Stimulated activated CD4-positive, alpha-beta T cell treated with anti-CD3 and anti-CD28 coated beads, TNF-alpha, amount 100 ng/mL, for 24 hours (primary cell): ENCODE measurements at regions not wholly inside any gene's neighbourhood (a gene's known extent, or its start where the extent isn't known, plus 50 kb on each side); places are given as distances from the start of the nearest gene placed in this dataset.

Source experiments
- DNase-seq, 3 experiments: peaks; one replicate each; pipeline ENCODE4 v3.0.0-alpha.2; 2020; ENCODE audit warnings: low read depth in 3 of 3

DNA sequence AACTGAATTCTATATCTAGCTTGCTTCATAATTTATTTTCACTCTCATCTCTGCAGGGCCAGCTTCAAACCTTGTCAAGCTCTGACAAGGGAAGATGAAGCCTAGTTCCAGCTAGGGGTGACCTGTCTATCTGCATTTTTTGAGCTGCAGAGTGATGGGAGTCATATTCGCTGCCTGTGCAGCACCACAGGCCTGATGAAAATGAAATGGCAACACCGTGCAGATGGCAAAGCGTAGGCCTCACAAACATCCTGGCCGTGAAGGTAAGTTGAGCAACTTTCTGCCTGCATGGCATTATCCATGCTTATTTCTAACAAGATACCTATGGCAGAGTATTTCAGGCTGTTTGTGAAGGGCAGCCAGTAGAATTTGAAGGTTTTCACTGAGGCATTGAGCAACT, 86.4 kb upstream of the C1QTNF9B start:
- DNase-seq: no peak

DNA sequence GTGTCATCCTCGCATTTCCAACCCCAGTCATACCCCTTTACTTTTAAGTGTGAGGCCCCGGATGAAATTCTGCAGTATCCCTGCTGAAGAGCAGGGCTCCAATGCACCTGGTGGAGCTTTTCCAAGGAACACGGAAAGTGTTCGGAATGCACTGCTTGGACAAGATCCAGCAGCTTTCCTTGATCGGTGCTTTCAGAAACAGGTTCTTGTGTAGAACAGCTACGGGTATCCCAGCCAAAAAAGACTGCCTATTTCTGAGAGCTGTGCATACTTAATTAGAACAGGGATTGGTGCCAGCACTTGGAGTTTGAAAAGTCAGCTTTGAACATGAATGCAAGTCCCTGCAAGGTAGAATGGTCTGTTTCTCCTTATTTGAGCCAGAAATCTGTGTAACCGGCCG, 87.2 kb upstream of the C1QTNF9B start:
- DNase-seq: no peak

DNA sequence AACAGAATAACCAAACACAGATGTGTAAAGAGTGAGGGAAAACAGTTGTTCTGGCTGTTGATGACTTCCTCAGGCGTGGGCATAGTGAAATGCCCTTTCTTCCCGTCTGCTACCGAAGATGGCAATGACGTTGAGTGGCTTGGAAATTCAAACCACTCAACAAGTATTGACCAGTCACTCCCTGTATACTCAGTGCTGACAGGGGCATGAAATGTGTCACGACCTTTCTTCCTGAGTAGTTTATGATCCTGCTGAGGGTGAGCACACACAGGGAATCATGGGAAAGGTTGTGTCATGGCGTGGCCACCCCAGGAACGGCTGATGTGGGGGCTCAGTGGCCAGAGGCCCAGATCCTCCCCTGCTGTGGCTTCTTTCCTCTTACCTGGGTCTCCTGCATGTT, 87.8 kb upstream of the C1QTNF9B start:
- DNase-seq: no peak

DNA sequence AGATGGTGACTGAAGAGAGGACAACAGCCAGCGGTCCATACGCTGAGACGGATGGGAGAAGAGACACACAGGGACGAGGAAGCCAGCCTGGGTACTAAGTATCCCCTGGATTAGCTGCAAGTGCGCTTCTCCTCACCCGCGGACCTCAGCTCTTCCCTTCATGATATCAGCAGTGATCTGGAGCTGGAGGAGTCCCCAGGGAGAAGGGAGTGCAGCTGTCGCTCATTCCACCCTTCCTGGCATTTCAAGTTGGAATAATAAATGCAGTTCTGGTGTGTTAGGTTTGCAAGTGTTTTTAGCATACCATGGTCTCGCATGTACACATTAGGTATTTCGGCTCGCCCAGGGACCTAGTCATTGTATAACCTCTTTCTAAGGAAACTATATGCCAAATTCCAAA, 88.5 kb upstream of the C1QTNF9B start:
- no peak for DNase-seq

DNA sequence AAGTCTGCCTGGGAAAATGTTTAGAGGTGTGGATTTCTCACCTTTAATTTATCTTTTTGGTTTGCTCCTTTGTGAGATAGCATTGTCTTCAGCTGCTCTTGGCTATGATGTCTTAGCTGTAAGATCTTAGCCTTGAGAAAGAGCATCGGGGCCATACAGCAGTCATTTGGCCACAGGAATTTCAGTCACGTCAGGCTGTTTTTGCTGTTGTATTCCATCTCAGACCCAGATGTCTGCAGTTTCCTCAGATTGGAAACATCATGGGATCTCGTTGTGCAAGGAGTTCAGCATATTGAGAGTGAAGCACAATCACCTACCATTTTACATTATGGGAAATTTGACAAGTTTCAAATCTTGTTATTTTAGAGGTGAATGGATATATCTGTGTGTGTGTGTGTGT, 89.3 kb upstream of the C1QTNF9B start:
- no peak for DNase-seq

DNA sequence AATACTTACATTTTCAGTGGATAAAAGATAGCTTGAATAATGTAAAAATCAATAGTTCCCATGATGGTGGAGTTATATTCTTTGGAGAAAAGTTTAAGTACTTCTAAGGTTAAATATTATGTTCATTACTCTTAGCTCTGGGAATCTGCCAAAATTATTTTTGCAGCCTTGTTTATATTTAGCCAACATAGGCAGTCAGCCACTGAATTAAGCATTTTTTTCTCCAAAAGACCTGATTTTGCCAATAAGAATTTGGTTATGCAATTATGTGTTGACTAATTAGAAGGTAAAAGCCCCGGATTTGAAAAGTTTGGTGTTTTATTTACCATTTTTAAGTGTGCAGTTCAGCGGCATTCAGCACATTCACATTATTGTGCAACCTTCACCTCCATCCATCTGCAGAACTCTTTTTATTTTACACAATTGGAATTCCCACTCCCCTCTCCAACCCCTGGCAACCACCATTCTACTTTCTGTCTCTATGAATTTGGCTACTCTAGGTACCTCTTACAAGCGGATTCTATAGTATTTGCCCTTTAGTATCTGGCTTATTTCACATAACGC, 90.1 kb upstream of the C1QTNF9B start:
- no peak for DNase-seq

DNA sequence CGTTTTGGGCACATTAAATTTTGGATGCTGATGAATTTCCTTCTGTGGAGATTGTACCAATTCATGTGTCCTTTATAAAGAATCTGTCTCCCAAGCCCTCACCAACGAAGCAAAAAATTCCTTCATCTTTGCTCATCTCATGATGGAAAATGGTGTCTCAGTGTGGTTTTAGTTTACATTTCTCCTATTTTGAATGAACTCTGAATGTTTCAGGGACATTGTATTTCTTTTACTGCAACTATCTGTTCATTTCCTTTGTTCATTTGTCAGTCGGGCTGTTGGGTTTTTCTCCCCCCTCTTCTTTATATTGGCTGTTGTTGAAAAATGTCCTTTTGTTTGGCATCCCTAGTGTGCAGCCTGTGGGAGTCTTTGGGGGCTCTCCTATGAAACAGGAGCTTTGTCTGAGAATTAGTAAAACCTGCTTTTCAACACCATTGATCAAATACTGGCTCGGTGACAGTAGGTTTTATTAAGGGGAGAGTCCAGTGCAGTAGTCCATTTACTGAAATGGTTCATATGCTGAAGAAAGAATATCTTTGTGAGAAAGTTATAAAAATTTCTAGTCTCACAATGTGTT, 91.3 kb upstream of the C1QTNF9B start:
- DNase-seq: no peak

DNA sequence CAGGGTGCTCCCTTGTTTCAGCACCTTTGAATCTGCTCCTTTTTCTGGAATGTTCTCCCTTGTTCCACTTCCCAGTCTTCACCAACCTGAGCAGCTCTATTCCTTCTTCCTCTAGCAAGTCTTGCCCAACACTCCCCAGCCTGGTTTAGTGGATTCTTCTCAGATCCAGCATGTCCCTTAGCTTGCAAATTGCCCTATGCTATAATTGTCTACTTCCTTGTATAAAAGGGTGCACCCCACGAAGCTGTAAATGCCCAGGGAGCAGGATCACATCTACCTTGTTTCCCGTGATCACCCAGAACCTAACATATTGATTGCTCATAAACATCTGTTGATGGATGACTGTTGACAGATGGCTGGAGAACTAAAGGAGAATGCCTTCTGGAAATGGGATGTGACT, 93.2 kb upstream of the C1QTNF9B start:
- DNase-seq: no peak

DNA sequence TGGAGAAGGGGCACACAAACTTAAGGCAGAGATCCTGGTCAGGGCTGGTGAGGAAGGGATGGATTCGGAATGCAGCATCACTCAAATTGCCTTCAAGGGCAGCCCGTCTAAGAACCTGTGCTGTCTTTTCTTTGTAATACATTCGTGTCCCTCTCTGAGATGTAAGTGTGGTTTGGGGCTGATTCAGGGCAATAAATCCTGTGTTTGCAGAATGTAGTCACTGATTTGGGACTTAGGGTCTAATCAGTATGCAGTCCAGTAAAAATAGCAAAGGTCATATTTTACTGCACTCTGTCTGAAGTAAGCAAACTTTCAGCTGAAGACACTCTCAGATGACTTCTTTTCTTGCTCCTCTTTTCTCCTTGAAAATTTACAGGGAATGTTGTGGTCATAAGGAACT, 93.8 kb upstream of the C1QTNF9B start:
- no peak for DNase-seq

DNA sequence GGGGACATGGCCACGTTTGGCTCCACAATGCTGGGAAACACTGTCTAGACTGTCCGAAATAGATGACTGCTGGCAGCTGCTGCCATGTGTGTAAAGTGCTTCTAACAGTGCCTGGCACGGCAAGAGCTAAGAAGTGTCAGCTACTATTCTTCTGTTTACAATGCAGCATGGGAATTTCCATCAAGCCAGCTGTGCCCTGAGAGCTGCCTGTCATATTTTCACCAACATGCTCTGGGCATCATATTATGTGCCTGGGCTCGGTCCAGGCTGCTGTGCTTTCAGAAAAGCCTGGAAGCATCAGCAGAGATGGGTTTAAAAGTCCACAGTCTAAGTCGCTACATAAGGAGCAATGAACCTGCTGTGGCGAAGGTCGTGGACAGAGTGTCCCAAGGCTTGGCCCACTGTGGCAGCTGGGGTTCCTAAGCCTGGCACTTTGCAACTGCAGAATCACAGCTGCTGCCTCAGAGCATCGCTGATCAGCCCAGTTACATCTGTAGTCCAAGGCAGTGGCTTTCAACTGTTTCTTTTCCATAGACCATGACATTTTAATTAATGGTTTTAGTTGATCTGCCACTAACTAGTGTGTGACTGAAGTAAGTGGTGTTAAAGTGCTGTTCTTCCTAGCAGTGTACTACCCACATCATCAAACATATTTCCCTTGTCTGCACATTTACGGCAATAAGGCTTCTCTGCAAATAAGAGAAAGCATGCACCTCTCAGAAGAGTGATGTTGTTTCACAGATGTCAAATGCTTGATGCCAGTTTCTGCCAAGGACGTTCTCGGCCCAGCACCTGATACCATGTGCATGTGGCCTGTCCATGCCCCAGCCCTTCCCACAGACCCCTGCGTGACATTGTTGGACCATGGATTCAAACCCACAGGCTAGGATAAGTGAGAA, 95.7 kb upstream of the C1QTNF9B start:
- DNase-seq: no peak

DNA sequence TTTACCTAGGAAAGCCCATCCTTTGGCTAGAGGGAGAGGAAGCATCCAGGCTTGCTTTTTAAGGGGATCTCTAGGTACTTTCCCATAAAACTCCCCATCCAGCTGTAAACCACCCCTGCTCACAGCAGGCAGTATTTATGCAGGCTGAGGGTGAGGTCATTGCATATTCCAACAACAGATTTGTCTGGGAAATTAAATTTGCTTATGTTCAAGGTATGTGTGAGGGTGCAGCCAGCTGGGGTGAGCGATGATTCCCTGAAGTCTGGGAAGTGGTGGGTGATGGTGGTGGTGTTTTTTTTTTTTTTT, 96.3 kb upstream of the C1QTNF9B start:
- DNase-seq: no peak

DNA sequence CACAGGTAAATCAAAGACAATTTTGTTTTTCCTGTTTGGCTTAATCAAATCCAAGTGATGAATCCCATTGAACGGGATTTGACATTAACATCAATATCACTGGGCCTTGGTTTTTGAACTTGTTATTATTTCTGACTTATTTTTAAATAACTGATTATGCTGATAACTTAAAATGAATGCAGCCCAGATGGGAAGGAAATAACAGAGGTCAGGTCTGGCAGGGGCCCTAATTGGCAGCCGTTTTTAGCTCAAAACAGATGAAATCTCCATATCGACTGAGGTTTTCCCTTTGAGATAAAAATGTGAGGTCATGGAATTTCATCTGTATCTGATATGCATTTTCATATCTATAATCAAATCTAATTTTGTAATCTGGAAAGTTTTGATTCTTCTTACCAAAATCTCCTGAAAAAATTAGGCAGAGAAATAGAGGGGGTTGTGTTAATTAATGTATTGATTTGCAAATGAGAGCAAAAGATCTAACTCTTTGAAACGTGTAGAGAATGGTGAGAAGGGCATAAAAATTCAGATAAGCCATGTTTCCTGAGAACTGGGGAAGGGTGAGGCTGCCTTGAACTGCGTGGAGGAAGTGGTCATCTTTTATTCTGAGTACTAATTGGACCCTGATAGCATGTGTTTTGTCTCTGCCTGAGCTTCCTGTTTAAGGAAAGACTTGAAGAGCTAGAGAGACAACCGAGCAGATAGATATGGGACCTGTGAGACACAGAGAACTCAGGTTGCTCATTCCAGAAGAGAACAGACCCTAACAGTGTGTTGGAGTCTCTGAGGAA, 98.2 kb upstream of the C1QTNF9B start:
- DNase-seq: no peak

DNA sequence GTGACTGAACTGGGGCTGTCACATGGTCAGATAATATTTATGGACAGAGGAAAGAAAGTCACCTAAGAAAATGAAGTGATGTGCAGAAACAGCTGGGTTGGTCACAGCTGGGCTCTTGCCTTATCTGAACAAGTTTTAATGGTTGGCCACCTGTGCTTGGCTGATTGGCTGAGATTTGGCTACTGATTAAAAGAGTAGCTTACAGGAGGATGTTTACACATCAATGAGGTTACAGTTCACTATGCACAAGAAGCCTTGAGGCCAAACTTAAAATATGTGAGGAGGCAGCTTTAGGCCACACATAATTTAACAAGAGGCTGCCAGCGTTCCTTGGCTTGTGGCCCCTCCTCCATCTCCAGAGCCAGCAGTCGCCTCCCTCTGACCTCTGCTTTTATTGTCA, 99.2 kb upstream of the C1QTNF9B start:
- no peak for DNase-seq

DNA sequence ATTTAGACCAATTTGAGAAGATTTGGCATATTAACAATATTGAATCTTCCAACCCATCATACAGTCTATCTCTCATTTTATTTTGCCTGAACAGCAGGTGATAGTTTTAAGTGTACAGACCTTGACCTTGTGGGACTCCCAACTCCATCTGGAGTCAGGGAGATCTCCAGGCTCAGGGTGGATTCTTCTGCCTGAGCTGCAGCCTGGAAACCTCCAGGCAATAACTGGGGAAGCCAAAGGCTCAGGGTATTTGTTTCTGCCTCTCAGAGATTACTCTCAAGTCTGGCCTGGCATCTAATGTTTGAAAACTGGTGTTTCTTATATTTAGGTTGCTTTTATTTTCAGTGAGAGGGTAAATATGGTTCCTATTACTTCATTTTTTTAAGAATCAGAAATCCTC, 102.1 kb upstream of the C1QTNF9B start:
- DNase-seq: no peak

DNA sequence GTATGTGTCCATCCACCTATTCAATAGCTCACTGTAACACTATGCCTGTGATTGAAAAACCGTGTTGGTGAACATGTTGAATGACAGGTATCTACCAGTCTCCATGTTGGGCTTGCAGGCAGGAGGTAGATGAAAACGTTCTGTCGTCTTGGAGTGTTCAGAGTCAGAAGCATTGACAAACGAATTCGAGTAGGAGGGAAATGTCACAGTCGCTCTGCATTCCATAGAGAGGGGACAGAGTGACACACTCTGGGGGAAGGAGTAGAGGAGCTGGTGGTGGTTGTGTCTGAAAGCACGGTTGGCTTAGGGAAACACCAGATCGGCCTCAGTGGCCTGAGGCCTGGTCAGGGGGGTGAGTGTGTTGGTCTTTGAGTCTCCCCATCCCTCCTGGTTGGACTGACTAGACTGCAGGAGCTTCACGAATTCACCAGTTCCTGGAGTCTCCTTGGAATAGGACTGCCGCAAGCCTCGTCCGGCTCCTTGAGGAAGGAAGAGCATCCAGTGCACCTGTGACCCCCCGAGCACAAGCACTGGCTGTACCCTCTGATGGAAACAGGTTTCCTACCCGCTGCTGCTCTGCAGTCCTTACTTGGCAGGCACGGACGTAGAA, 105.0 kb upstream of the C1QTNF9B start:
- DNase-seq: no peak

DNA sequence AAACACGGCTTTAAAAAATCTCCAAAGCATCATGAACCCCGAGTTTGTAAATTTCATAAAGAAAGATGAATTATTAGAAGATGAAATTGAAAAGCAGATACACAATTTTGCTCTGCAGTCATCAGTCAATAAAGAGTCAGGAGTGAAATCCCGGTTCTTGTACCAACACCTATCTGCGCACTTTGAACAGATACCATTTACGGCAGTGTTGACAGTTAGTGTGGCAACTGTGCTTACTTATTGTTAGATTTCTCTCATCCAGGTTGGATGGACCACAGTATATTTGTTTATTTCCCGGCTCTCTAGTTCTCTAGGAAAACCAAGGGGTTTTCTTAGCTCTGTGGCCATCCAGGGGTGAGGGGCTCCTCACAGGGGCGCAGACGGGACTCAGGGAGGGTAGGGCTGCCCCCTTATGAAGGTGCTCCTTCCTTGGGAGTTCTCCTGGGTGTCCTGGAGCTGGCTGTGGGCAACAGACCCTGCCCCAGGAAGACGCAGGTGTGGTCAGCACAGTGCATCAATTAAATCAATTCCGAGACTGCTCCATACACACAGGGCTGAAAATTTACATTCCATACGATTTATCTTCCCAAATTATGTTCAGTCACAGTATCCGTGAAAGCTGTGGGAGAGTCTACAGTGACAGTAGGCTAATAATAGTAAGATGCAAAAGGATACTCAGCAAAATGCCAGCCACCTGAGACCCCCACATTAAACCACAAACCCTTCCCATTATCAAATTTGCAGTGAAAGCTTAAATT, 107.0 kb upstream of the C1QTNF9B start:
- no peak for DNase-seq

DNA sequence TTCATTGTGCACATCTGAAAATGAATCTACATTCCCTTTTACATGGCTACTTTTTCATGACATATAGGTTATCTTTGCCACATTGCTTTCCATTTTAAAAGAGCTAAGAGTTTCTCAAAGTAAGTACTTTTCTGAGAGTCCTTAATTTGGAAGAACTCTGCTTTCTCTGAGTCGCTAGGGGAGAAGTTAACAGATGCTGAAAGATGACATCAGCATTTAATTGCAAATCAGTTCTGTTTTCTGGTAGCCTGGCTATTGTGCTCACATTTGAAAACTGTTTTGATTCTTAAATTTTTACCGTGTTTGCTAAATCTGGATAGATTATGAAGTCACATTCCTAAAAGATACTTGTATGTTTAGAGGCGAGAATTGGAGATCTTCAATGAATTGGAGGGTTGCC, 107.7 kb upstream of the C1QTNF9B start:
- DNase-seq: no peak

DNA sequence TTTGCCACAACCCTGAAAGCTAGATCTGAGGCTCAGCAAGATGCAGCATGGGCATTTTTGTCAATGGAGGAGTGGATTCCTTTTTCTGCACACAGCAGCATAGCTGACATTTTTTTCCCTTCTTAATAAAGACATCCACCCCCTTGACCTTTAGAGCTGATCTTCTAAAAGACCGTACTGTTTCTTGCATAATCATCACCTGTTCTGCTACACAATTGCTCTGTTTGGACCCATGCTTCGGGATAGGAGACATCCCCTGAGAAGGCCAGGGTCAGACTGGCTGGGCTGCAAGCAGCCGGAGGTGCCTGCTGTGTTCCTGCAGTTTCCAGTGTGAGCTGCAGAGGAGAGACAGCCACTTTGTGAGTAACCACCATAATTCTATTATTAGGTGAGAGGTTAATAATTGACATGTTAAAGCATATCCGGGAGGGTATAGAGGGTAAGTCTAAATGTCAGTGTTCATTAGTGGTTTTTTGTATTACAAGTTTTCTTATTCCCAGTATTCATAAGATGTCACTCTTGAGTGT, 108.5 kb upstream of the C1QTNF9B start:
- no peak for DNase-seq

DNA sequence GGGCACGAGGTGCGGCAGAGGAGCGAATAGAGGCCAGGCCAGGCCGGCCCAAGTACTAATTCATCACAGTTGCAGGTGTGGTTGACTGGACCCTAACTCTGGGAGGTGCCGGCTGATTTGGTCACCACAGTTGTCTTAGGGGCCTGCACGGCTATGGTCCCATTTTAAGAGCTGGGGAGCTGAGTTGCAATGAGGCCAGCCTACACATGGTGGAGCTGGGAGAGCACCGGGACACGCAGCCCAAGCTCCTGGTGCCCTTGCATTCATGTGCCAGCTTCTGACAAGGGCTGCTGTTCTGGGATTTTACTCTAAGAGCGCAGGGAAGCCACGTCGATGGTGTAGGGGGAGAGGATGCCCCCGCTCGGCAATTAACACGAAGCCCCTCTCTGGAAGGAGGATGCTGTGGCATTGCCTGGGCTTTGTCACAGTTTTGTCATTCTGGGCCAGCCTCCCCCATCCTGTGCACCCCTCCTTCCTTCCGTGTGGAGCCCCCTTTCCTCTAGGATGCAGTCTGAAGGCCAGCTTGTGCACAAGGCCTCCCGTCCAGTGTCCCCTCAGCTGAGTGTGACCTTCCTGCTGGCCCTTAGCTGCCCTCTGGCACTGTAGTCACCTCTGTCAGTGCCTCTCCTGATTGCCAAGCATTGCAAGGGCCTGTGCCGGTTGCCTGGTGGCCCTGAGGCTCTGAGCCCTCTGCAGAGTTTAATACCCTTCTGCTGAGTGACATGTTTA, 109.4 kb upstream of the C1QTNF9B start:
- no peak for DNase-seq

DNA sequence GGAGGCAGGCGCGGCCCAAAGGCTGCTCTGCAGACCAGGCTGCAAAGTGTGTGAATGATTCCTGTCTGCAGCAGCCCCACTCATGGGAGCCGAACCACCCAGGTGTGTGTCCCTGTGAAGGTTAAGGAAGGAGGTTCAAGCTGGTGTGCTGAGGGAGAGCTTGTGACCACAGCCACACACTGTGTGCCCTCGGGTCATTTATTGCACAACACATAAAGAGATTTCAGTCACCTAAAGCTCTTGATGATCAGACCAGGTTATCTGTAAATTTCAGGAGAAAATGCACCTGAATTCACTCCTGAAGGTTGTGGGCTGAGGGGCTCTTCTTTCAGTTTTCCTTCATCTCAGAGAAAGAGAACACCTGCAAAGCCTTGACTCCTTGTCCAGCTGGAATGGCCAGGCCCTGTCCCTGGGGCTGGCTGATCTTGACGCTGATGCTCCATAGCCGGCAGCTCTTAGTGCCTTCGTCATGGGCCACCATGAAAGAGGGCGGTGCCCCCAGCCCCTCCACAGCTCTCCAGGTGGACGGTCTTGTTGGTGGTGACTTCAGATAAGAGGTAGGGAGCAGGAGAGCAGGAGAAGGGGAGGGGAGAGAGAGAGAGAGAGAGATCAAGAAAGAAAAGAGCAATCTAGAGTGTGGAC, 110.8 kb upstream of the C1QTNF9B start:
- DNase-seq: no peak
